ENCODE measurements at regions not wholly inside any gene's neighbourhood (a gene's known extent, or its start where the extent isn't known, plus 50 kb on each side); places are given as distances from the start of the nearest gene placed in this dataset.

DNA sequence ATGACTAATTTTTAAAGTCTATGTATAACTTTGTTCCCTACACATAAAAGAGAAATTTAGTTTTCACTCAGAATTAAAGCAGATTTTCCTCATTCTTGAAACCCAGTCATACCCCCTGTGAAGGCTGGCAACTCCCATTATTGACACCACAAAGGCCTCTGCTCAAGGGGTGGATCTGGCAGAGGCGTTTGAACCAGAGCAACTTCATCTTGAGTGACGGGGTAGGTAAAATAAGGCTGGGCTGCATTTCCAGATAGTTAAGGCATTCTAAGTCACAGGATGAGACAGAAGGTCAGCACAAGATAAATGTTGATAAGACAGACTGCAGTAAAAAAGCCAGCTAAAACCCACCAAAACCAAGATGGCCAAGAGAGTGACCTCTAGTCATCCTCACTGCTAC, 177.2 kb upstream of the OR13F1 start:
- Histone ChIP-seq H3K4me1 (ENCODE audit: control insufficient read depth, insufficient read depth, low read length) (no peaks in the 10 kb centered on the region), H3K27ac (ENCODE audit: low read length) (no peak overlapping the region), H3K27me3 (ENCODE audit: control insufficient read depth, insufficient read depth, low read length) (no peaks in the 10 kb centered on the region), H3K36me3 (ENCODE audit: control insufficient read depth, insufficient read depth, low read length) (no peaks in the 10 kb centered on the region), H3K9me3 (ENCODE audit: control insufficient read depth, low read depth, low read length) (peaks cover 3% of the 10 kb centered on the region), H3K4me3 (ENCODE audit: low read length) (no peak overlapping the region)
- no CpG with 5 or more reads among the region's 2 CpGs for WGBS (ENCODE audit: insufficient coverage, low lambda C conversion rate)
- DNase-seq, result no peak

DNA sequence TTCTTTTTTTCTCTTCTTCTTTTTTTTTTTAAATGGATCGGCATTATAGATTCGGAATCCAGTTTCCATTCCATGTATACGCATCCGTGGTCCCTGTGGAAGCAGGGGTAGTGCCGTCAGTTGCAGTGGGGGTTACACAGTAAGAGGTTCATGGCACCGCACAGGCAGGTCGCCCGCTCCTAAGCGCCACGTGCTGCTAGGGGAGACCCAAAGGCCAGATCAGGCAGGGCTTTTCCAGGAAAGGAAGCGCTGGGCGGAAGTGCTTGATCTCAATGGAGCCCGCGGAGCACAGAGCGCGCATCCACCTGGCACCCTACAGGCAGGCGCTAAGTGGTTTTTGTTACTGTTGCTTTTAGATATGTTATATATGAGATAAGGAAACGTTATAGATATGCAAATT, 174.8 kb upstream of the OR13F1 start:
- Histone ChIP-seq H3K4me1 (ENCODE audit: control insufficient read depth, insufficient read depth, low read length) (no peaks in the 10 kb centered on the region), H3K36me3 (ENCODE audit: control insufficient read depth, insufficient read depth, low read length) (no peaks in the 10 kb centered on the region), H3K27me3 (ENCODE audit: control insufficient read depth, insufficient read depth, low read length) (no peaks in the 10 kb centered on the region), H3K27ac (ENCODE audit: low read length) (no peak overlapping the region), H3K4me3 (ENCODE audit: low read length) (no peak overlapping the region), H3K9me3 (ENCODE audit: control insufficient read depth, low read depth, low read length) (peaks cover 3% of the 10 kb centered on the region)
- 66% methylated on average over 3 of the region's 18 CpGs for WGBS (ENCODE audit: insufficient coverage, low lambda C conversion rate)
- no peak for DNase-seq

DNA sequence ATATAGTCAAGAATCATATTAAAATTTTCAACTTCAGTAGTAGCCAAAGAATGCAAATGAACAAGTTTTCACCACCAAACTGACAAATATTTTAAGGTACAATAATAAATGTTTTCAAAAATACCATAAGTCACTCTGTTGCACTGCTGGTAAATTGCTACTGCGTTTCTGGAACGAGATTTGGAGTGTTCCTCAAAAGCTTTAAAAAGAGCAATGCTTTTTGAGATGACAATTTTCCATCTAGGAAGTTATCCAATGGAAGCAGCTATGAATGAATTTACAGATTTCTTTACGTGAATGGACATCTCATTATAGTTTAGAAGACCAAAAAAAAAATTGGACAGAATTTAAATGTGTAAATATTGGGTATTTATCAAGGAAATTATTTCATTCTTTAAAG, 173.2 kb upstream of the OR13F1 start:
- Histone ChIP-seq H3K36me3 (ENCODE audit: control insufficient read depth, insufficient read depth, low read length) (no peaks in the 10 kb centered on the region), H3K27ac (ENCODE audit: low read length) (no peak overlapping the region), H3K9me3 (ENCODE audit: control insufficient read depth, low read depth, low read length) (peaks cover 3% of the 10 kb centered on the region), H3K27me3 (ENCODE audit: control insufficient read depth, insufficient read depth, low read length) (no peaks in the 10 kb centered on the region), H3K4me1 (ENCODE audit: control insufficient read depth, insufficient read depth, low read length) (no peaks in the 10 kb centered on the region), H3K4me3 (ENCODE audit: low read length) (no peak overlapping the region)
- WGBS (ENCODE audit: insufficient coverage, low lambda C conversion rate), result 100% methylated on average over 2 of the region's 3 CpGs
- no peak for DNase-seq

DNA sequence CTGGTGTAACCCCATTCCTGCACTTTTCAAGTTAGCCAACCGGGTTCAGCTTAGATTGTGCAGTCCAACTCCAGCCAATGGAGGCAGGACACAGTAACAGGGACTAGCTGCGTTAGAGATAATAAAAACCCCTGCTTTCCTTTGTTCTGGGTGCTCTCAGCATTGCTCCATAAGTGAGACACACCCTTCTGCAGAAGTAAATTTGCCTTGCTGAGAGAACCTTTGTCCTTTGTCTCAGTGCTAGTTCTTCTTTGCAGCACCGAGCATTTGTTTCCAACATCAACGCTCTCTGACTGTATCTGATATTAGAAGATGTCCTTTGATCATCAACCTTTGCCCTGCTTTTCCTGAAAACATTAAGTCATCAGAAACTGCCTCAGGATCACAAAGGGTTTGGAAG, 169.5 kb upstream of the OR13F1 start:
- H3K27ac ChIP-seq (ENCODE audit: low read length), result no peak overlapping the region
- H3K27me3 ChIP-seq (ENCODE audit: control insufficient read depth, insufficient read depth, low read length), result no peaks in the 10 kb centered on the region
- no peaks in the 10 kb centered on the region for H3K9me3 ChIP-seq (ENCODE audit: control insufficient read depth, low read depth, low read length)
- no peaks in the 10 kb centered on the region for H3K4me1 ChIP-seq (ENCODE audit: control insufficient read depth, insufficient read depth, low read length)
- H3K36me3 ChIP-seq (ENCODE audit: control insufficient read depth, insufficient read depth, low read length), result no peaks in the 10 kb centered on the region
- DNase-seq, result no peak
- 69% methylated on average over 2 of the region's 4 CpGs for WGBS (ENCODE audit: insufficient coverage, low lambda C conversion rate)
- no peak overlapping the region for H3K4me3 ChIP-seq (ENCODE audit: low read length)

DNA sequence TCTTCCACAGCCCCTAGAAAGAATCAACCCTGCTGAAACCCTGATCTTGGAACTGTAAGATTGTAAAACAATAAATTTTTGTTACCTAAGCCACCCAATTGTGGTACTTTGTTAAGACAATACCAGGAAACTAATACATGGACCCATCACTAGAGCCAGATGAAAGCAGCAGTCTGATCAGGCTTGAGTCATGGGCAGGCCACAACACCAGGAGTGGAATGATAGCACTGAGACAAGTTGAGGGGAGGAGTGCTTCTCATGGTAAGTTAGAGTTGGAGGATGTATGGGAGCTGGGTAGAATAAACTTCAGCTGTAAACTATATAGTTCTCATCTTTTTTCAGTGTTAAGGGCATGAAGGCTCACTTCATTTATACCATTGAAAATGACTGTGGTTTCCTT, 164.4 kb upstream of the OR13F1 start:
- Histone ChIP-seq H3K4me3 (ENCODE audit: low read length) (no peak overlapping the region), H3K27ac (ENCODE audit: low read length) (no peak overlapping the region)

DNA sequence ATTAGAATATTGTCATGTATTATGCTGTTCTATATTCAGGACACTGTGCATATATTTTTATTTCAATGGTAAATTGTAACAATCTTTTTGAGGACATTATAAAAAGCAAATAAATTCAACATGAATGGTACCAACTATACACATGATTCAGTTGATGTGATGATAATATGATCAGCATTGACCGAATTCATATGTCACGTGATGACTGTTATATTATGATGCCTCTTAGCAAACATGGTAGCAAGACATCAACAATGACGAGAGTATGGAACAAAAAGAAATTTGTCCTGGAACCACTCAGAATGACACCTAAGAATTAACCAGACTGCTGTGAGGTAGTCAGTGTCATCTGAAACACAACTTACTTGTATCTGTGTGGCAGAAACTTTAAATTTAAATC, 161.5 kb upstream of the OR13F1 start:
- 100% methylated on average over 1 of the region's 3 CpGs for whole genome bisulfite sequencing (ENCODE audit: insufficient coverage, low lambda C conversion rate)
- Histone ChIP-seq H3K4me3 (ENCODE audit: low read length) (no peak overlapping the region), H3K27ac (ENCODE audit: low read length) (no peak overlapping the region), H3K9me3 (ENCODE audit: control insufficient read depth, low read depth, low read length) (no peaks in the 10 kb centered on the region), H3K27me3 (ENCODE audit: control insufficient read depth, insufficient read depth, low read length) (no peaks in the 10 kb centered on the region), H3K36me3 (ENCODE audit: control insufficient read depth, insufficient read depth, low read length) (no peaks in the 10 kb centered on the region), H3K4me1 (ENCODE audit: control insufficient read depth, insufficient read depth, low read length) (no peaks in the 10 kb centered on the region)
- DNase-seq, result no peak

More for the DNA sequence above, 164.4 kb upstream of the OR13F1 start:
- Histone ChIP-seq H3K4me1 (ENCODE audit: control insufficient read depth, insufficient read depth, low read length) (no peaks in the 10 kb centered on the region), H3K36me3 (ENCODE audit: control insufficient read depth, insufficient read depth, low read length) (no peaks in the 10 kb centered on the region), H3K27me3 (ENCODE audit: control insufficient read depth, insufficient read depth, low read length) (no peaks in the 10 kb centered on the region), H3K9me3 (ENCODE audit: control insufficient read depth, low read depth, low read length) (no peaks in the 10 kb centered on the region)
- no peak for DNase-seq

DNA sequence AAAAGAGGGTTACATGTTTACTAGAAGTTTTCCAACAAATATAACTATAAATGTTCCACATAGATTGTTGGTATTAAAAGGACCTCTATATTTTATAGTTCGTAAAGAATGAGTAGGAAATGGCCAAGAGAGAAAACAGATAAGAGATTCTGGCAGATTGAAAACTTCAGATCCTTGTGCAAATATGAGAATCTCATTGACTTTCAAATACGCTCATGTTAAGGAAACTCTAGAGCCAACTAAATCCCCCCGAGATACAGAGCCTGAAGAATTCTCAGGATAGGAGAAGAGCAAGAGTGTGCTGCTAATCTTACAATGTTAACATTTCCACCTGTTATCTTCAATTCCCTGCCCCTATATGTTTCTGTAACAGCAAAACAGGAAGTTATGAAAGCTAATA, 159.0 kb upstream of the OR13F1 start:
- Histone ChIP-seq H3K27ac (ENCODE audit: low read length) (no peak overlapping the region), H3K4me3 (ENCODE audit: low read length) (no peak overlapping the region), H3K4me1 (ENCODE audit: control insufficient read depth, insufficient read depth, low read length) (no peaks in the 10 kb centered on the region), H3K27me3 (ENCODE audit: control insufficient read depth, insufficient read depth, low read length) (no peaks in the 10 kb centered on the region), H3K9me3 (ENCODE audit: control insufficient read depth, low read depth, low read length) (no peaks in the 10 kb centered on the region), H3K36me3 (ENCODE audit: control insufficient read depth, insufficient read depth, low read length) (no peaks in the 10 kb centered on the region)
- WGBS (ENCODE audit: insufficient coverage, low lambda C conversion rate), result no CpG with 5 or more reads among the region's 3 CpGs
- no peak for DNase-seq

DNA sequence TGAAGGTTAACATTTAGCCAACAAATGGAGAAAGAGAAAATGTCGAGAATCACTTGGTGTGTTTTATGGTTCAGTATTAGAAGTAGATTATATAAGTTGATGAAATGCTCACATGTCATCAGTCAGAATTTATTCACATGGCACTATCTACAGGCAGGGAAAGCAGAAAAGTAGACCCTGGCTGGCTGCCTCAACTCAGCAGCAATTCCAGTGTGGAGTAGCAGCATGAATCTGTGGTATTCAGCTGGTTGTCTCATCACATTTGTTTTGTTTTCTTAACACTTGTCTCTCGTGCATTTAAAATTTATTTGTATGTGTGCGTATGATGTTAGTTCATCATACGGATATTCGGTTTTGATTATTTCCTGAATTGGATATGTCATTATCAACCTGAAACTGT, 153.5 kb upstream of the OR13F1 start:
- Histone ChIP-seq H3K9me3 (ENCODE audit: control insufficient read depth, low read depth, low read length) (no peaks in the 10 kb centered on the region), H3K36me3 (ENCODE audit: control insufficient read depth, insufficient read depth, low read length) (no peaks in the 10 kb centered on the region), H3K27me3 (ENCODE audit: control insufficient read depth, insufficient read depth, low read length) (no peaks in the 10 kb centered on the region), H3K27ac (ENCODE audit: low read length) (no peak overlapping the region), H3K4me3 (ENCODE audit: low read length) (no peak overlapping the region), H3K4me1 (ENCODE audit: control insufficient read depth, insufficient read depth, low read length) (no peaks in the 10 kb centered on the region)
- DNase-seq, result no peak
- 92% methylated on average over 4 of the region's 5 CpGs for WGBS (ENCODE audit: insufficient coverage, low lambda C conversion rate)

DNA sequence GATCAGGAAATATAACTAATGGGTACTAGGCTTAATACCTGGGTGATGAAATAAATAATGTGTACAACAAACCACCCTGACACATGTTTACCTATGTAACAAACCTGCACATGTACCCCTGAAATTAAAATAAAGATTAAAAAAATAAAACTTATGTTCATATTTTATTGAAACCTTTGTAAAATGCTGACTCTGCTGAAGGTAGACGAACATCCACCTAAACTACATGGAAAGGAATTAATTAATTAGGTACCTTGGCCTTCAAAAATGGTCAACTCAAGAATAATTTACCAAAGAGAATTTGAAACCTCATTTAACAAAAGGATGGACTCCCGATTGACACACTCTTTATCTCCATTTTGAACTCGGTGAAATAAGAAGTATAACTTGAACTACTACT, 152.3 kb upstream of the OR13F1 start:
- 100% methylated on average over 2 of the region's 3 CpGs for WGBS (ENCODE audit: insufficient coverage, low lambda C conversion rate)
- no peaks in the 10 kb centered on the region for H3K4me1 ChIP-seq (ENCODE audit: control insufficient read depth, insufficient read depth, low read length)
- no peaks in the 10 kb centered on the region for H3K27me3 ChIP-seq (ENCODE audit: control insufficient read depth, insufficient read depth, low read length)
- DNase-seq, result no peak
- H3K27ac ChIP-seq (ENCODE audit: low read length), result no peak overlapping the region
- H3K4me3 ChIP-seq (ENCODE audit: low read length), result no peak overlapping the region
- H3K9me3 ChIP-seq (ENCODE audit: control insufficient read depth, low read depth, low read length), result no peaks in the 10 kb centered on the region
- H3K36me3 ChIP-seq (ENCODE audit: control insufficient read depth, insufficient read depth, low read length), result no peaks in the 10 kb centered on the region

DNA sequence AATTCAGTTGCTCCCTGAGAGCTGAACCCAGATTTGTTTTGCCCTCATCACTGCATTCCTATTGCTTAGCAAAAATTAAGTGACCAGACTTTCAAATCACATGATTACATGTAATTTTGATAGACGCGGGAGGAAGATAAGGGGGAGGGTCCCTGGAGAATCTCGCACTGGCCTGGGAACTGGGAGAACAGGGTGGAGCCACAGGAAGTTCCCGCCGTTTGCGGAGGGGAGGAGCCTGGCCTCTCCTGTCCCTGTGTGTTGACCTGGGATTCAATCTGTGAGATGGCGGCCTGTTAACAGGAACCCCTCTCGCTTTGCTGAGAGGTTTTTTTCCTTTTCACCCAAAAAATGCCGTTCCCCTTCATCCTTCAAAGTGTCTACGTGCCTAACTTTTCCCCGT, 142.9 kb upstream of the OR13F1 start:
- Histone ChIP-seq H3K36me3 (ENCODE audit: control insufficient read depth, insufficient read depth, low read length) (no peaks in the 10 kb centered on the region), H3K27ac (ENCODE audit: low read length) (no peak overlapping the region), H3K27me3 (ENCODE audit: control insufficient read depth, insufficient read depth, low read length) (no peaks in the 10 kb centered on the region), H3K9me3 (ENCODE audit: control insufficient read depth, low read depth, low read length) (peaks cover 8% of the 10 kb centered on the region), H3K4me1 (ENCODE audit: control insufficient read depth, insufficient read depth, low read length) (no peaks in the 10 kb centered on the region), H3K4me3 (ENCODE audit: low read length) (no peak overlapping the region)
- WGBS (ENCODE audit: insufficient coverage, low lambda C conversion rate), result no CpG with 5 or more reads among the region's 11 CpGs
- DNase-seq, result no peak

DNA sequence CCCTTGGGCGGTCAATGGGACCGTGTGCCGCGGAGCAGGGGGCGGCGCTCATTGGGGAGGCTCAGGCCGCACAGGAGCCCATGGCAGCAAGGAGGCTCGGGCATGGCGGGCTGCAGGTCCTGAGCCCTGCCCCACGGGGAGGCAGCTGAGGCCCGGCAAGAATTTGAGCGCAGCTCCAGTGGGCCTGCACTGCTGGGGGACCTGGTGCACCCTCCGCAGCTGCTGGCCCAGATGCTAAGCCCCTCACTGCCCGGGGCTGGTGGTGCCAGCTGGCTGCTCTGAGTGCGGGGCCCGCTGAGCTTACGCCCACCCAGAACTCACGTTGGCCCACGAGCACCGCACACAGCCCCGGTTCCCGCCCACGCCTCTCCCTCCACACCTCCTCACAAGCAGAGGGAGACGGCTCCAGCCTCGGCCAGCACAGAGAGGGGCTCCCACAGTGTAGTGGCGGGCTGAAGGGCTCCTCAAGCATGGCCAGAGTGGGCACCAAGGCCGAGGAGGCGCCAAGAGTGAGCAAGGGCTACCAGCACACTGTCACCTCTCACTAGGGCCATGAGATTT, 141.1 kb upstream of the OR13F1 start:
- H3K9me3 ChIP-seq (ENCODE audit: control insufficient read depth, low read depth, low read length), result peaks cover 8% of the 10 kb centered on the region
- H3K27me3 ChIP-seq (ENCODE audit: control insufficient read depth, insufficient read depth, low read length), result no peaks in the 10 kb centered on the region
- H3K4me1 ChIP-seq (ENCODE audit: control insufficient read depth, insufficient read depth, low read length), result no peaks in the 10 kb centered on the region
- no peak overlapping the region for H3K4me3 ChIP-seq (ENCODE audit: low read length)
- WGBS (ENCODE audit: insufficient coverage, low lambda C conversion rate), result no CpG with 5 or more reads among the region's 28 CpGs
- H3K36me3 ChIP-seq (ENCODE audit: control insufficient read depth, insufficient read depth, low read length), result no peaks in the 10 kb centered on the region
- H3K27ac ChIP-seq (ENCODE audit: low read length), result no peak overlapping the region
- no peak for DNase-seq

All from large intestine (tissue), 3 donors.